ENCODE measurements at regions not wholly inside any gene's neighbourhood (a gene's known extent, or its start where the extent isn't known, plus 50 kb on each side); places are given as distances from the start of the nearest gene placed in this dataset.

- Histone ChIP-seq H3K27me3 (replicated peaks; ENCODE audit: insufficient read depth) (no peaks in the 10 kb centered on the region), H3K27ac (no peak overlapping the region), H3K9me3 (no peaks in the 10 kb centered on the region), H3K4me3 (no peak overlapping the region), H3K4me1 (replicated peaks) (no peaks in the 10 kb centered on the region), H3K36me3 (no peaks in the 10 kb centered on the region)
- no peak for DNase-seq (ENCODE audit: low spot score)
- intact Hi-C loops (cut with DNase I), result no loop called here
- TF ChIP-seq POLR2A (IDR thresholded peaks at IDR 0.05) (no peak), CTCF (IDR thresholded peaks at IDR 0.05) (no peak), POLR2AphosphoS5 (IDR thresholded peaks at IDR 0.05) (no peak)
- WGBS, result 70% methylated on average over 1 of the region's 1 CpG
Observed at GRCh38 chr4:23114538-23114937, 421.8 kb downstream of the GBA3 start.

- H3K36me3 ChIP-seq, result no peaks in the 10 kb centered on the region
- no peak for TF ChIP-seq CTCF (IDR thresholded peaks at IDR 0.05)
- TF ChIP-seq POLR2AphosphoS5 (IDR thresholded peaks at IDR 0.05), result no peak
- TF ChIP-seq POLR2A (IDR thresholded peaks at IDR 0.05), result no peak
- no peaks in the 10 kb centered on the region for H3K27me3 ChIP-seq (replicated peaks; ENCODE audit: insufficient read depth)
- no peak overlapping the region for H3K4me3 ChIP-seq
- no peak overlapping the region for H3K27ac ChIP-seq
- no peak for DNase-seq (ENCODE audit: low spot score)
- H3K9me3 ChIP-seq, result no peaks in the 10 kb centered on the region
- WGBS, result 27% methylated on average over 2 of the region's 2 CpGs
- intact Hi-C loops (cut with DNase I), result no loop called here
- no peaks in the 10 kb centered on the region for H3K4me1 ChIP-seq (replicated peaks)
Observed at GRCh38 chr4:23113104-23113503, 420.4 kb downstream of the GBA3 start.

GRCh38 chr4:23106516-23106915, 413.8 kb downstream of the GBA3 start:
- no peaks in the 10 kb centered on the region for H3K36me3 ChIP-seq
- intact Hi-C loops (cut with DNase I), result no loop called here
- 40% methylated on average over 1 of the region's 1 CpG for WGBS
- no peak for DNase-seq (ENCODE audit: low spot score)
- H3K4me3 ChIP-seq, result no peak overlapping the region
- H3K4me1 ChIP-seq (replicated peaks), result no peaks in the 10 kb centered on the region
- TF ChIP-seq POLR2AphosphoS5 (IDR thresholded peaks at IDR 0.05) (no peak), CTCF (IDR thresholded peaks at IDR 0.05) (no peak), POLR2A (IDR thresholded peaks at IDR 0.05) (no peak)
- H3K27ac ChIP-seq, result no peak overlapping the region
- no peaks in the 10 kb centered on the region for H3K9me3 ChIP-seq
- no peaks in the 10 kb centered on the region for H3K27me3 ChIP-seq (replicated peaks; ENCODE audit: insufficient read depth)

GRCh38 chr4:23105759-23106370, 413.1 kb downstream of the GBA3 start:
- Histone ChIP-seq H3K36me3 (no peaks in the 10 kb centered on the region), H3K27me3 (replicated peaks; ENCODE audit: insufficient read depth) (no peaks in the 10 kb centered on the region), H3K4me3 (no peak overlapping the region), H3K4me1 (replicated peaks) (no peaks in the 10 kb centered on the region), H3K9me3 (no peaks in the 10 kb centered on the region), H3K27ac (no peak overlapping the region)
- 90% methylated on average over 2 of the region's 2 CpGs for WGBS
- intact Hi-C loops (cut with DNase I), result no loop called here
- no peak for DNase-seq (ENCODE audit: low spot score)
- TF ChIP-seq POLR2A (IDR thresholded peaks at IDR 0.05), result no peak
- no peak for TF ChIP-seq CTCF (IDR thresholded peaks at IDR 0.05)
- no peak for TF ChIP-seq POLR2AphosphoS5 (IDR thresholded peaks at IDR 0.05)

GRCh38 chr4:23097251-23097650, 404.5 kb downstream of the GBA3 start:
- Histone ChIP-seq H3K27me3 (replicated peaks; ENCODE audit: insufficient read depth) (no peaks in the 10 kb centered on the region), H3K4me1 (replicated peaks) (no peaks in the 10 kb centered on the region), H3K4me3 (no peak overlapping the region), H3K9me3 (no peaks in the 10 kb centered on the region), H3K27ac (no peak overlapping the region), H3K36me3 (no peaks in the 10 kb centered on the region)
- intact Hi-C loops (cut with DNase I), result no loop called here
- DNase-seq (ENCODE audit: low spot score), result no peak
- TF ChIP-seq CTCF (IDR thresholded peaks at IDR 0.05) (no peak), POLR2A (IDR thresholded peaks at IDR 0.05) (no peak), POLR2AphosphoS5 (IDR thresholded peaks at IDR 0.05) (no peak)
- 85% methylated on average over 6 of the region's 6 CpGs for WGBS

All from prostate gland (tissue), 2 donors.